ENCODE measurements at regions not wholly inside any gene's neighbourhood (a gene's known extent, or its start where the extent isn't known, plus 50 kb on each side); places are given as distances from the start of the nearest gene placed in this dataset.
"Not testable (repeated sequence)": the region's sequence is repeated elsewhere in the genome, so short reads cannot be mapped to it uniquely, and the experiment has no call there.

GRCh38 chr12:61531195-61531594, 729.0 kb upstream of the USP15 start:
- DNase-seq: no peak

DNA sequence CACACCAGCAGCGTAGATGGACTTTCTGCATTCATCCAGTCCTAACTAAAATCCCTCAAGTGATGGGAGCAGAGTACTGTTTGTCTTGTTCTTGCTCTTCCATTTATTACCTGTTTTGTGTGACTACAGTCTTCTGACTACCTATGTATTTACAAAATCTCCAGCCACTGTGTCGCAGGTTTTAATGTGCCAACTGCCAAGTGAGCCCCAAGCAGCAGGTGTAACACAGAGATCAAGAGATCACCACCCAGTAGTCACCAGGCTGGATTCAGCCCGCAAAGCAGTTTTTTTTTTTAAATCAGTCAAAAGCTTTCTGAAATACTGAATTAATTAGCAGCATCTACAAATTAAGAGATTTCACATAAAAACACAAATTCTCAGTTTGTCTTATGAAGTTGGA, 724.1 kb upstream of the USP15 start:
- DNase-seq: no peak

- DNase-seq: no peak
These were observed 723.7 kb upstream of the USP15 start for GRCh38 chr12:61536525-61536924.

DNA sequence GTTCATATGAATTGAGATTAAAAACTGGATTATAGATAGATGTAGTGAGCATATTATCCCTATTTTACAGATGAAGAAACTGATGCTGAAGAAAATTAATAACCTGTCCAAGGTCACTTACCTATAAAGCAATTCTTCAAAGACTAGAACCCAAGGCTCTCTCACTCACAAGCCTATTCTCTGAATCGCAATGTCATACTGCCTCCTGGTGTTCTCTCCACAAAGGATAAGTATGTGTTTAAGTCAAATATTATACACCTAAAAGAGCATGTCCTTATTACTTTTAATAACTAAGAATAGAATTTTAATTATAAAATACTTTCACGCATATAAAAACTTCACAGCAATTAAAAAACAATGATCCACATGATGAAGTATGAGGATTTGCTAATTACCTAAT, 721.3 kb upstream of the USP15 start:
- no peak for DNase-seq

DNA sequence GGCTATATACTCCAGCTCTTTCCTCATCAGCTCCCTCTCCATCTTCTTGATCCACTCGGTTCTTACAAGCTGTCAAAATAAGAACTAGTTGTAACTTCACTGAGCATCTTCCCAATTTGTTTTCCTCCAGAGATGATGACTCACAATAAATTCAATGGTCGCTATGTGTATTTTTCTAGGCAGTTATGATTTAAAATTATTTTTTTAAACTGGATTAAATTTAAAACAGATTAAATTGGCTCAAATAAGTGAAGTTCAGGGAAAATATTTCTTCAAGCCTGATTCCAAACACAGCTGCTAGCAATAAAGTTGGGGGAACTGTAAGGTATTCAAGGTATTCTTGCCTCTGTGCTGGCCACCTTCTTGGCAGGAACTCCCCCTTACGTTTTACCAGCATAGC, 717.7 kb upstream of the USP15 start:
- DNase-seq: no peak

GRCh38 chr12:61546296-61546695, 713.9 kb upstream of the USP15 start:
- DNase-seq: no peak

DNA sequence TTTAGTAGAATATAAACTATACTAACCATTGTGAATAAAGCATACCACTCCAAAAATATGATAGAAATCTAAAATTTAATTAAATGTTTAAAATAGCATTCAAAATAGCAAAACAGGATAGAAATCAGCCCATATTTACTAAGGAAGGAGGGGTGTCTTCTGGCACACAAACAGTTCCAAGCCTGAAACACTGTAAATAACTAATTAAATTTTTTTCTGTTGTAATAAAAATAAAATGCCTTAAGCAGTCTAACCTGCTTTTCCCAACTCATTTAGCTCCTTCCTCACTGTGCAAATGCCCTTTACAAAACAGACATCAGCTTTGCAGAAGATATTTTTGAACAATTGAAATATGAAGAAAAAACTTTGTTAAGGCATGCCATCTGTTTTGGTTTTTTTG, 707.1 kb upstream of the USP15 start:
- DNase-seq: no peak

DNA sequence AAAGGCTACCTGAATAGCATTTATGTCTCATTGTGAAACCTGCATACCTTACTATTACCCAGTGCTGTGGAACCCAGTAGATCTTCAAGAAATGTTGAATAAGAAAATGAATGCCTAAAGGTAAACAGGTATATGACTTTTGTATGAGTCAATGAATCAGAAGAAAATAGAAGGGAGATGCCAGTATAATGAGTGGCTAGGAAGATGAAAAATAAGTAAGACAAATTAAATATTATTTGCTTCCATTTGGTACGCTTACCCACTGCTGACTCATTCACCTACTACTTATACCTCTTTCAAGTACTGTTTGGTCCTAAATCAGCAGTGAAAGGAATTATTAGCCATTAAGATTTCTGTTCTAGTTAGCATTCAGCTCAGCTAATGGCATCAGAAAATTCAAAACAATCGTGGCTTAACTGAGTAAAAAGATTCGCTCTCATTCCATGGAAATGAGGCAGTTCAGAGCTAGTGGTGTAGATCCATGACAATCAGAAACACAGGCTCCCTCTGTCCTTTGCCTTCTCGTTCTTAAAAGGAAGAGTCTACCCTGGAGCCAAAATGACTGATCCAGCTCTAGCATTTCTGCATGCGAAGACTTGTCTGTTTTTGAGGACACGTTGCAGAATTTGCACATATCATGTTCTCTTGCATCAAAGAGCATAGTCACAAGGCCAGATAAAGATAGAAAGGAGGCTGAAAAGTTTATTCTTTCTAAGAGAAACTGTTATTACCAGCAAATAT, 705.8 kb upstream of the USP15 start:
- no peak for DNase-seq

DNA sequence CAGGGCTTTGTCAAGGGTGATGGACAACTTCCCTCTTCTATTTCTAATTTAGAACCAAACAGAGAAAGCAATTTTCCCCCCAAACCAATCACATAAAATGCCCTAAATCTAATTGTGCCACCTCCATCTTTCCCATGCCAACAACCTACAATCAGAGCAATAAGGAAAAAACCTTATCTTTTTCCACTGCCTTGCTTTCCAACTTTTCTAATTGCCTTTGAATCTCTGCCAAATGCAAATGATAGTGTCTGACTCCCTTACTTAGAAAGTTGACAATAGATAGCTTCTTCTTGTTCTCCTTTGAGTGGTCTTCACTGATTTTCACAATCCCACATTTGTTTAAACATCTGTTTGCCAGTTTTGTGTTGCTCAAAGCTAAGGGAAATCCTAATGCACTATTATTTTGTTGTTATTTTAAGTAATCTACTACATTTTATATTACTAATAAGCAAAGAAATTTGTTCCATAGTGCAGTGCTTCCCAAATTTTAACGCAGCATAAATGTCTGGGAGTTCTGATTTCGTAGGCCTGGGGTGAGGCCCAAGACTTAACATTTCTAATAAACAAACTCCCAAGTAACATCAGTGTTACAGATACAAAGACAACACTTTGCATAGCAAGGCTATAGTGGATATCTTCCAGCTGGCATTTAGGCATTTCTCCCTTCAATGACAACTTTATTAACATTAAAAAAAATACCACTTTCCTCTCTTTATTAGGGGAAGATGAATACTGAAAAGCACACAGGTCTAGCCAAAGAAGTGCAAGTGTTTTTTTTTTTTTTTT, 696.3 kb upstream of the USP15 start:
- DNase-seq: no peak

DNA sequence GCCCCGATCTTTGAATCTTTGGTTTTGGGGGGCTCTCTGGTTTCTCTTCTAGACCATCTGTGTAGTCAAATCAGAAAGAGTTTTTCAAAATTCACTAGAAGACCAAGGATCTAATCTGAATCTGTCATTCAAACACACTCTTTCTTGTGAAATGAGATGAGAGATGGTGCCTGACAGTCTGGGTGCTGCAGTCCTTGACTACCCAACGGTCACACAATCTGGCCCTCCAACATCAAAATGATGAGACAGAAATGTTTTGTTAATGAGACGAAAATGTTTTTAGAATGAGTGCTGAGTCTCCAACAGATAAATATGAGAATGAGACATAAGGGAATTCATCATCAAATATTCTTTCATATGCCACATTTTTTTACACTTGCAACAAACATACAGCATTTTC, 695.7 kb upstream of the USP15 start:
- no peak for DNase-seq

GRCh38 chr12:61566183-61566582, 694.0 kb upstream of the USP15 start:
- no peak for DNase-seq

GRCh38 chr12:61574339-61574738, 685.9 kb upstream of the USP15 start:
- no peak for DNase-seq

DNA sequence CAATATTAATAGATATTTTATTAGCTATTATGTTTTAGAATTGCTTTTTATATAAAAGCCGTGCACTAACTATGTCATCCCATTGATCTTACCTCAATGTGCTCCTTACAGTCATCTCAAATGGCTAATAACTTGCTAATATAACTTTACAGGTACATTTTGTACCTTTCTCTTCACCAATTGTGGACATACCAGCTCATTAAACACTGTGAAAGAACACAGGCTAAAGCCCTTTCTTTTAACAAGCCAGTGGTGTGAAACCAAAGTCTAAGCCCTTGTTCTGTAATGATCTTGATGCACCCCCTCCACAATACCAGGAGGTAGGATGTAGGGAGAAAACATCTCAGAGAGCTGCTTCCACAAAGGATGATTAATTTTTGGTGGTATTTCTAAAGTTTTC, 675.3 kb upstream of the USP15 start:
- DNase-seq: no peak

GRCh38 chr12:61590864-61591263, 669.3 kb upstream of the USP15 start:
- not testable (repeated sequence) for DNase-seq

DNA sequence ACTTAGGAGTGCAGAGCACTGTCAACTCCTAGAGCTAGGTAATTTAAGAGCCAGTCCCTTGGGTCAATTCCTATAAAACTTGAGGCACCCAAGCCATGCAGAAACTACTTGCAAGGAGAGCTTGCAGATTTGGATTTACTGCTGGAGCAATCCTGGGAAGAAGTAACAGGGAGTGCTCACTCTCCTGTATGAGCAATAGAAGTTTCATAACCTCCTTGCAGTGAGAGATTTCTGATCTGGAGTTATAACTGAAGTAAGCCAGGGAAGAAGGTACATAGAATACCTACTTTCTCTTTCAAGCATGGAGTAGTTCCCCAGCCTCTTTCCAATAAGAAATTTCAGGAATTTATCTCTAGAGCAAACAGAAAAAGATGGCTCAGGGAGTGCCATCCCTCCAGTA, 650.1 kb upstream of the USP15 start:
- no peak for DNase-seq

- no peak for DNase-seq
These were observed 630.5 kb upstream of the USP15 start for GRCh38 chr12:61629702-61630101.

GRCh38 chr12:61646639-61647038, 613.6 kb upstream of the USP15 start:
- DNase-seq: no peak

DNA sequence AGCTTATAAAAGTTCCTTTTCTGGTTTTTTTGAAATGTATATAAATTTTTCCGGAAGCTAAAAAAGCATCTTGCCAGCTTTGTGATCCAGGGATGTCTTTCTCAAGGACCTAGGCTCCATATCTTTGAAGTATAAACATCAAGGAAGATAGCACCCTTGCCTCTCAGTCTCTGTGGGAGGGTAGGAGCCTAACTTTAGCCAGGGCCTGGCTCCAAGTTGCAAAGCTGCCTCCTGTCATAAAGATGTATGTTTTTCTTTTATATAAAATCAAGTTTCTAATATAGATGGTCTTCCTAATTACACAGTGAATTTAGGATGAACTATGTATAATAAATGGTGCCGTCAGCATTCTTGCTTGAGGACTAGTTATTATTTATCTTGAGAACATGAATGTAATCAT, 612.6 kb upstream of the USP15 start:
- no peak for DNase-seq

DNA sequence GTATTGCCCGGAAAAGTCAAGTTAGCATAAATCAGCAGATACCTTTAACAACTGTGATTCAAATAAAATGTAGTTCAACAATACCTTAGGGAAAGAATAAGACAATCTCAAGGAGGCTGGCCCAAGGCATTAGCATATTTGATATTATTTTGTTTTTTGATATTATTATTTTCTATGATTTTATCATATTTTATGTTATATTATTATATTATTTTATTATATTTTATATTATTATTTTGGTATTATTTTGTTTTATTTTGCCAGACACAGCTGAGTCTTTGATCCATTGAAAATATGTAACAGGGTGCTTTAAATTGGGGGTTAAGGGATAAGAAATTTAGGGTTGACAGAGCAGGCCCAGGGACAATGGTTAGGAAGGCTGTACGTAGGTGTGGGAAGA, 607.9 kb upstream of the USP15 start:
- no peak for DNase-seq

GRCh38 chr12:61654698-61655097, 605.5 kb upstream of the USP15 start:
- no peak for DNase-seq

GRCh38 chr12:61655241-61655640, 605.0 kb upstream of the USP15 start:
- DNase-seq: no peak

DNA sequence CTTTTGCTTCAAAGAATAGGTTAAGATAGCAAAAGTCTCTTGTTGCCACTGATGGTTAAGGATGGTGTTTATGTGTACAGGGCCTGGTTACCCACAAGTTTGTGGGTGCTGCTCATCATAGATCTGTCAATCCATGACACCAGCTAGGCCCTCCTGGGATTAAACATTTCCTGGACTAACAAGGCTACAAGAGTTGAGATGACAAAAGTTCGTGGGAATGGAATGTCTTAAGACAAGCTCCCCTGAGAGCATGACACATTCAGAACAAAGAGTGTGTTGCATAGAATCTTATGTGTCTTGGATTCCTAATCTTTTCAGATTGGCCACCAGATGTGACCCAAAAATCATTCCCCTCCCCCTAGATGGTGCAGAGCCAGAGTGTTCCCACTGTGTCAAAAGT, 592.5 kb upstream of the USP15 start:
- no peak for DNase-seq

GRCh38 chr12:61676520-61676919, 583.7 kb upstream of the USP15 start:
- no peak for DNase-seq

DNA sequence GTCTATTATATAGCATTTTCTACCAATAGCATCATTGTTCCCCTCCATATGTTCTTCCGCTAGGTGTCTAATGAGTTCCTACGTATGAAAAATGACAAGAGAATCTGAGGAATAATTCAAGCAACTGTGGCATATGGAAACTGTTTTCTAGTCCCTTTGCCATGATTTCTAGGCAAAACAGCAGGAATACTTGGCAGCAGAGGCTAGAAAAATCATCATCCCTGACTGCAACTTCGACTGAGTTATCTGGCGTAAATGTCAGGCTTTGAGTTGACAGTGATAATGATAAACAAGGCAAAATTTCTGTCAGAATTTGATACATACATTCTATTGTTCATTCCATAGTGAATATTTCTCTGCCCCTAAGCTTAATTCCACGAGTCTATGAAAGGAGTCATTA, 572.8 kb upstream of the USP15 start:
- DNase-seq: no peak

- DNase-seq: no peak
These were observed 566.0 kb upstream of the USP15 start for GRCh38 chr12:61694214-61694613.
